AG09319 (cell line): ENCODE measurements at regions not wholly inside any gene's neighbourhood (a gene's known extent, or its start where the extent isn't known, plus 50 kb on each side); places are given as distances from the start of the nearest gene placed in this dataset.

Experiments
- DNase-seq: peaks from one replicate; pipeline ENCODE4 v3.0.0-alpha.2; 2010; ENCODE audit warnings: low read depth; ENCODE audit errors: extremely low read depth
- CTCF ChIP-seq: IDR thresholded peaks from 2 replicates; pipeline ENCODE4 v1.5.1; 2011; ENCODE audit warnings: low read depth, mild to moderate bottlenecking, inconsistent platforms, low read length, moderate library complexity

GRCh38 chr13:22289711-22290110 lies 618.8 kb downstream of the FGF9 start:
- no peak for DNase-seq
- TF ChIP-seq CTCF = no peak

- TF ChIP-seq CTCF = no peak
- DNase-seq = no peak
Measured at GRCh38 chr13:22298530-22298929, 627.7 kb downstream of the FGF9 start.

GRCh38 chr13:22311734-22312404 lies 641.0 kb downstream of the FGF9 start:
- no peak for DNase-seq
- no peak for TF ChIP-seq CTCF

- TF ChIP-seq CTCF = no peak
- no peak for DNase-seq
Measured at GRCh38 chr13:22312405-22312803, 641.5 kb downstream of the FGF9 start.

- DNase-seq = no peak
- no peak for TF ChIP-seq CTCF
Measured at GRCh38 chr13:22316494-22317025, 645.7 kb downstream of the FGF9 start.

- no peak for DNase-seq
- no peak for TF ChIP-seq CTCF
Measured at GRCh38 chr13:22320991-22321390, 650.1 kb downstream of the FGF9 start.

GRCh38 chr13:22325761-22326160 lies 654.9 kb downstream of the FGF9 start:
- DNase-seq = no peak
- no peak for TF ChIP-seq CTCF
